DND-41 (cell line): ENCODE measurements at regions not wholly inside any gene's neighbourhood (a gene's known extent, or its start where the extent isn't known, plus 50 kb on each side); places are given as distances from the start of the nearest gene placed in this dataset.

ENCODE experiments used
- ATAC-seq: fragments of 200-7000 bp; cut with Tn5 transposase; 3 replicates; pipeline ENCODE4 v1.9.1; 2021; ENCODE audit warnings: low read depth; ENCODE audit not compliant: insufficient read depth
- DNase-seq: peaks from one replicate; pipeline ENCODE4 v3.0.0-alpha.2; 2020
- H2AFZ ChIP-seq: 2 replicates; pipeline ENCODE4 v1.6.0; 2012; ENCODE audit warnings: low read depth, low read length
- H3K27ac ChIP-seq: 2 replicates; pipeline ENCODE4 v1.5.1; 2012; ENCODE audit warnings: low read length, inconsistent platforms
- H3K27me3 ChIP-seq: fragments of 200-600 bp; sonication (generic); 2 replicates; pipeline ENCODE4 v1.6.0; 2012; ENCODE audit warnings: low read length, mild to moderate bottlenecking, inconsistent platforms; ENCODE audit not compliant: insufficient read depth, poor library complexity
- H3K36me3 ChIP-seq: 2 replicates; pipeline ENCODE4 v1.5.1; 2012; ENCODE audit warnings: low read length, inconsistent platforms; ENCODE audit not compliant: insufficient read depth
- H3K4me1 ChIP-seq: 2 replicates; pipeline ENCODE4 v1.5.1; 2012; ENCODE audit warnings: mild to moderate bottlenecking, low read length; ENCODE audit not compliant: insufficient read depth
- H3K4me2 ChIP-seq: 2 replicates; pipeline ENCODE4 v1.6.0; 2012; ENCODE audit warnings: mild to moderate bottlenecking, moderate library complexity, low read length, inconsistent platforms; ENCODE audit not compliant: insufficient read depth
- H3K4me3 ChIP-seq, 2 experiments: fragments of 200-600 bp in 1 of 2; shearing (Covaris generic) in 1 of 2; 2 replicates each; pipeline ENCODE4 v1.5.1; 2012 to 2016; ENCODE audit warnings: inconsistent platforms in 2 of 2, low read length in 2 of 2, mild to moderate bottlenecking in 2 of 2, low read depth in 1 of 2, moderate library complexity in 1 of 2
- H3K79me2 ChIP-seq: 2 replicates; pipeline ENCODE4 v1.6.0; 2012; ENCODE audit warnings: low read length, inconsistent platforms; ENCODE audit not compliant: insufficient read depth
- H3K9ac ChIP-seq: 2 replicates; pipeline ENCODE4 v1.6.0; 2012; ENCODE audit warnings: low read depth, mild to moderate bottlenecking, inconsistent platforms, low read length, moderate library complexity
- H3K9me3 ChIP-seq: 2 replicates; pipeline ENCODE4 v1.5.1; 2012; ENCODE audit warnings: low read length, moderate library complexity, mild to moderate bottlenecking, inconsistent platforms; ENCODE audit not compliant: insufficient read depth, severe bottlenecking
- H4K20me1 ChIP-seq: 2 replicates; pipeline ENCODE4 v1.6.0; 2012; ENCODE audit warnings: low read length; ENCODE audit not compliant: insufficient read depth
- CTCF ChIP-seq: IDR thresholded peaks from 2 replicates; pipeline ENCODE4 v1.5.1; 2012; ENCODE audit warnings: borderline replicate concordance, low read length, moderate library complexity, mild to moderate bottlenecking; ENCODE audit not compliant: poor library complexity, severe bottlenecking; ENCODE audit errors: extremely low read depth
- EZH2 ChIP-seq: IDR thresholded peaks from 3 replicates; pipeline ENCODE4 v1.6.1; 2012; ENCODE audit warnings: borderline replicate concordance, low read depth, mild to moderate bottlenecking, moderate library complexity, low read length, inconsistent platforms; ENCODE audit not compliant: severe bottlenecking

GRCh38 chrX:22689290-22689689 lies 310.5 kb upstream of the DDX53 start:
- Histone ChIP-seq H3K79me2 (no peaks in the 10 kb centered on the region), H3K9me3 (no peaks in the 10 kb centered on the region), H3K4me3 (no peak overlapping the region), H3K27ac (no peak overlapping the region), H3K9ac (no peak overlapping the region), H4K20me1 (no peaks in the 10 kb centered on the region), H3K4me2 (no peak overlapping the region), H3K4me1 (no peaks in the 10 kb centered on the region), H2AFZ (no peak overlapping the region), H3K36me3 (no peaks in the 10 kb centered on the region), H3K27me3 (no peaks in the 10 kb centered on the region)
- TF ChIP-seq EZH2, result no peak
- TF ChIP-seq CTCF, result no peak
- DNase-seq (no peak), ATAC-seq (no peak)

GRCh38 chrX:22690116-22690515 lies 309.6 kb upstream of the DDX53 start:
- no peaks in the 10 kb centered on the region for H3K4me1 ChIP-seq
- H3K9ac ChIP-seq, result no peak overlapping the region
- H3K27me3 ChIP-seq, result no peaks in the 10 kb centered on the region
- H3K79me2 ChIP-seq, result no peaks in the 10 kb centered on the region
- H3K9me3 ChIP-seq, result no peaks in the 10 kb centered on the region
- H3K4me2 ChIP-seq, result no peak overlapping the region
- H3K4me3 ChIP-seq, result no peak overlapping the region
- no peak for ATAC-seq
- no peaks in the 10 kb centered on the region for H3K36me3 ChIP-seq
- DNase-seq, result no peak
- H4K20me1 ChIP-seq, result no peaks in the 10 kb centered on the region
- no peak for TF ChIP-seq EZH2
- no peak overlapping the region for H3K27ac ChIP-seq
- H2AFZ ChIP-seq, result no peak overlapping the region

GRCh38 chrX:22691966-22692565 lies 307.7 kb upstream of the DDX53 start:
- Histone ChIP-seq H3K4me1 (no peaks in the 10 kb centered on the region), H3K27ac (no peak overlapping the region), H3K36me3 (no peaks in the 10 kb centered on the region), H3K79me2 (no peaks in the 10 kb centered on the region), H3K4me2 (no peak overlapping the region), H4K20me1 (no peaks in the 10 kb centered on the region), H2AFZ (no peak overlapping the region), H3K4me3 (no peak overlapping the region), H3K9ac (no peak overlapping the region), H3K9me3 (no peaks in the 10 kb centered on the region), H3K27me3 (no peaks in the 10 kb centered on the region)
- ATAC-seq (no peak), DNase-seq (no peak)
- no peak for TF ChIP-seq EZH2
- TF ChIP-seq CTCF, result no peak

- no peak for ATAC-seq
- Histone ChIP-seq H3K27ac (no peak overlapping the region), H3K9ac (no peak overlapping the region), H3K79me2 (no peaks in the 10 kb centered on the region), H3K36me3 (no peaks in the 10 kb centered on the region), H3K9me3 (no peaks in the 10 kb centered on the region), H2AFZ (no peak overlapping the region), H4K20me1 (no peaks in the 10 kb centered on the region), H3K4me2 (no peak overlapping the region), H3K4me3 (no peak overlapping the region), H3K4me1 (no peaks in the 10 kb centered on the region), H3K27me3 (no peaks in the 10 kb centered on the region)
- TF ChIP-seq CTCF, result no peak
- no peak for TF ChIP-seq EZH2
- DNase-seq, result no peak
Measured at GRCh38 chrX:22698151-22698550, 301.6 kb upstream of the DDX53 start.
